ENCODE measurements at regions not wholly inside any gene's neighbourhood (a gene's known extent, or its start where the extent isn't known, plus 50 kb on each side); places are given as distances from the start of the nearest gene placed in this dataset.

DNA sequence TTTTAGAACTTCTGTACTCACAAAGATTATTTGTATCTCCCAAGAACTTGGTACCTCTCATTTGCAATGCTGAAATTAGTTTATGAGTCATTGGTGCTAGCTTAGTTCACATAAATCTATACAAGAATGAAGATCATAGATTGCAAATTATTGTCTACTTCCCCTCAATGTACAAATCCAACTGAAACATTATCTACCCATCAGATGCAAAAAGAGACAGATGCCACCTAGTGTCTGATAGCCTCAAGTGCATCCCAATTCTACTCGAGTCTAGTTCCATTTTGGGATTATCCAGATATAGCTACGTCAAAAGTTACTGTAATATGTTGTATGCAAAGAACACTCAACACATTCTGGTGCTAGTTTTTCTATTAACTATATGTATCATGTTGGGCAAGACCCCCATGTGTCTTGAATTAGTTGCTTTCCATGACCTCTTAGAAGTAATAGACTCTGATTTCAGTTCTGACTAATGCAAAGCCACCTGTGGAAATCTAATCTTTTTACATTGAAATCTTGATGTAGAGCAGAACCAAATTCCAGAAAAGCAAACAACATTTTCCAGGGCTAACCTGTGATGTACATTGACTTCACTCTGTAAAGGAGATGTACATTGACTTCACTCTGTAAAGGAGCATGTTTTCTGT is 210.0 kb downstream of the RBM43 start:
- TF ChIP-seq, protein P1, sequence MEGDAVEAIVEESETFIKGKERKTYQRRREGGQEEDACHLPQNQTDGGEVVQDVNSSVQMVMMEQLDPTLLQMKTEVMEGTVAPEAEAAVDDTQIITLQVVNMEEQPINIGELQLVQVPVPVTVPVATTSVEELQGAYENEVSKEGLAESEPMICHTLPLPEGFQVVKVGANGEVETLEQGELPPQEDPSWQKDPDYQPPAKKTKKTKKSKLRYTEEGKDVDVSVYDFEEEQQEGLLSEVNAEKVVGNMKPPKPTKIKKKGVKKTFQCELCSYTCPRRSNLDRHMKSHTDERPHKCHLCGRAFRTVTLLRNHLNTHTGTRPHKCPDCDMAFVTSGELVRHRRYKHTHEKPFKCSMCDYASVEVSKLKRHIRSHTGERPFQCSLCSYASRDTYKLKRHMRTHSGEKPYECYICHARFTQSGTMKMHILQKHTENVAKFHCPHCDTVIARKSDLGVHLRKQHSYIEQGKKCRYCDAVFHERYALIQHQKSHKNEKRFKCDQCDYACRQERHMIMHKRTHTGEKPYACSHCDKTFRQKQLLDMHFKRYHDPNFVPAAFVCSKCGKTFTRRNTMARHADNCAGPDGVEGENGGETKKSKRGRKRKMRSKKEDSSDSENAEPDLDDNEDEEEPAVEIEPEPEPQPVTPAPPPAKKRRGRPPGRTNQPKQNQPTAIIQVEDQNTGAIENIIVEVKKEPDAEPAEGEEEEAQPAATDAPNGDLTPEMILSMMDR (IDR thresholded peaks at IDR 0.05): peak; percentile 70 to 88 (median 80)
- TF ChIP-seq POLR2A (IDR thresholded peaks at IDR 0.05; ENCODE audit: low read depth): no peak
- TF ChIP-seq POLR2AphosphoS5 (IDR thresholded peaks at IDR 0.05): no peak
- TF ChIP-seq EP300 (IDR thresholded peaks at IDR 0.05): no peak

Measured in esophagus muscularis mucosa (tissue), 4 donors.